Peyer's patch (tissue), 4 donors: ENCODE measurements at regions not wholly inside any gene's neighbourhood (a gene's known extent, or its start where the extent isn't known, plus 50 kb on each side); places are given as distances from the start of the nearest gene placed in this dataset.

ENCODE experiments used
- CTCF ChIP-seq, 6 experiments: fragments of 450-650 bp in 4 of 6; fragments of 200-600 bp in 2 of 6; sonication (generic) in 1 of 6; IDR thresholded peaks; one replicate each; pipeline ENCODE4 v1.5.1; 2017 to 2019; ENCODE audit warnings: antibody characterized with exemption in 6 of 6, mild to moderate bottlenecking in 3 of 6, moderate library complexity in 1 of 6
- POLR2A ChIP-seq, 2 donors: fragments of 450-650 bp; IDR thresholded peaks; one replicate each; pipeline ENCODE4 v1.5.1; 2017; ENCODE audit warnings: antibody characterized with exemption in 2 of 2, mild to moderate bottlenecking in 2 of 2, moderate library complexity in 2 of 2

GRCh38 chr7:87000344-87000743, 59.1 kb downstream of the ELAPOR2 start:
- TF ChIP-seq POLR2A (IDR thresholded peaks at IDR 0.05) (no peak), CTCF (IDR thresholded peaks at IDR 0.05) (no peak)
